Upper lobe of left lung (tissue), 6 donors: ENCODE measurements at regions not wholly inside any gene's neighbourhood (a gene's known extent, or its start where the extent isn't known, plus 50 kb on each side); places are given as distances from the start of the nearest gene placed in this dataset.

Experiments used
- ATAC-seq, 2 donors: fragments of 200-7000 bp; cut with Tn5 transposase; one replicate each; pipeline ENCODE4 v1.9.1; 2022; ENCODE audit warnings: mild to moderate bottlenecking in 2 of 2, moderate library complexity in 2 of 2; ENCODE audit not compliant: low FRiP score in 2 of 2
- DNase-seq, 2 donors: peaks; one replicate each; pipeline ENCODE4 v3.0.0-alpha.2; 2019 to 2020
- H3K27ac ChIP-seq, 4 donors: fragments of 200-600 bp; sonication (generic); one replicate each; pipeline ENCODE4 v1.5.1; 2016 to 2019
- H3K27me3 ChIP-seq, 4 donors: fragments of 200-600 bp; sonication (generic); one replicate each; pipeline ENCODE4 v1.5.1; 2017 to 2019
- H3K36me3 ChIP-seq, 4 donors: fragments of 200-600 bp; sonication (generic); one replicate each; pipeline ENCODE4 v1.5.1; 2016 to 2019
- H3K4me1 ChIP-seq, 4 donors: fragments of 200-600 bp; sonication (generic); one replicate each; pipeline ENCODE4 v1.5.1; 2018 to 2019
- H3K4me3 ChIP-seq, 4 donors: fragments of 200-600 bp; sonication (generic); one replicate each; pipeline ENCODE4 v1.5.1; 2017 to 2019; ENCODE audit warnings: mild to moderate bottlenecking in 2 of 4, moderate library complexity in 1 of 4
- H3K9me3 ChIP-seq, 4 donors: fragments of 200-600 bp; sonication (generic); one replicate each; pipeline ENCODE4 v1.5.1; 2018 to 2019
- EP300 ChIP-seq, 4 donors: sonication (generic); formaldehyde crosslinking; IDR thresholded peaks; one replicate each; pipeline ENCODE4 v1.5.1; 2017; ENCODE audit warnings: antibody characterized with exemption in 4 of 4, control low read depth in 2 of 4
- POLR2A ChIP-seq, 4 donors: fragments of 450-650 bp; IDR thresholded peaks; one replicate each; pipeline ENCODE4 v1.5.1; 2016 to 2017; ENCODE audit warnings: antibody characterized with exemption in 4 of 4, mild to moderate bottlenecking in 2 of 4
- POLR2AphosphoS5 ChIP-seq, 2 donors: sonication (generic); formaldehyde crosslinking; IDR thresholded peaks; one replicate each; pipeline ENCODE4 v1.5.1; 2017; ENCODE audit warnings: antibody characterized with exemption in 2 of 2
- WGBS, 2 donors: methylation state at CpG; one replicate each; pipeline ENCODE4 v1.1.5; 2017 to 2018; 5-methylcytosine and 5-hydroxymethylcytosine counted together
- TF ChIP-seq, protein P1 (sequence below), 6 experiments: fragments of 450-650 bp in 4 of 6; fragments of 200-600 bp in 2 of 6; sonication (generic) in 2 of 6; IDR thresholded peaks; one replicate each; pipeline ENCODE4 v1.5.1; 2016 to 2019; ENCODE audit warnings: antibody characterized with exemption in 6 of 6
- donor health status: DM: no; HTN: no; CAD: no; lungs with moderate emphysema.
- donor health status: DM: no; HTN: yes; CAD: no; lungs with severe emphysema.

- DNase-seq: no peak
- ATAC-seq: no peak
- no peak overlapping the region for H3K27ac ChIP-seq
Measured at GRCh38 chr12:93247313-93247991, 130.3 kb upstream of the NUDT4 start.

DNA sequence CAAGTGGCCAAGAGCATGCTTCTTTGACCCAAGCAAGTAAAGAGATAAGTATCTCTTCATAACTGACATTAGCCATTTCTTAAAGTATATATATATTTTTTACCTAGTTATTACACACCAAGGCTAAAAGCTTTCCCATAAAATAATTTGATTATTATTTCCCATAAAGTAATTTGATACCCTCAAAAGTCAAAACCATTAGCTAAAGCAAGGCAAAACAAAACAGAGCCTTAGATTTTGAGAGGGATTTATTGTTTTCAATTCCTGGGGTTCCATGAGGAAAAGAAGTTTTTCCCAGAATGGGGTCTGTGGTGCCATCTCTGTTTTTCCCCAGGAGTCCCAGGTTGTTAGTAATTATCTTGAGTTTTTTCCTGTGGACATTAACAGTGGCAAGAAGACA, 125.5 kb upstream of the NUDT4 start:
- DNase-seq (no peak), ATAC-seq (no peak)
- no peaks in the 10 kb centered on the region for H3K4me1 ChIP-seq
- H3K27ac ChIP-seq: no peak overlapping the region
- no peak overlapping the region for H3K4me3 ChIP-seq
- H3K9me3 ChIP-seq: peaks cover 5 to 11% (median 7%) of the 10 kb centered on the region in 4 donors
- H3K27me3 ChIP-seq: no peaks in the 10 kb centered on the region
- TF ChIP-seq, protein P1, sequence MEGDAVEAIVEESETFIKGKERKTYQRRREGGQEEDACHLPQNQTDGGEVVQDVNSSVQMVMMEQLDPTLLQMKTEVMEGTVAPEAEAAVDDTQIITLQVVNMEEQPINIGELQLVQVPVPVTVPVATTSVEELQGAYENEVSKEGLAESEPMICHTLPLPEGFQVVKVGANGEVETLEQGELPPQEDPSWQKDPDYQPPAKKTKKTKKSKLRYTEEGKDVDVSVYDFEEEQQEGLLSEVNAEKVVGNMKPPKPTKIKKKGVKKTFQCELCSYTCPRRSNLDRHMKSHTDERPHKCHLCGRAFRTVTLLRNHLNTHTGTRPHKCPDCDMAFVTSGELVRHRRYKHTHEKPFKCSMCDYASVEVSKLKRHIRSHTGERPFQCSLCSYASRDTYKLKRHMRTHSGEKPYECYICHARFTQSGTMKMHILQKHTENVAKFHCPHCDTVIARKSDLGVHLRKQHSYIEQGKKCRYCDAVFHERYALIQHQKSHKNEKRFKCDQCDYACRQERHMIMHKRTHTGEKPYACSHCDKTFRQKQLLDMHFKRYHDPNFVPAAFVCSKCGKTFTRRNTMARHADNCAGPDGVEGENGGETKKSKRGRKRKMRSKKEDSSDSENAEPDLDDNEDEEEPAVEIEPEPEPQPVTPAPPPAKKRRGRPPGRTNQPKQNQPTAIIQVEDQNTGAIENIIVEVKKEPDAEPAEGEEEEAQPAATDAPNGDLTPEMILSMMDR (IDR thresholded peaks at IDR 0.05): no peak
- H3K36me3 ChIP-seq: no peaks in the 10 kb centered on the region

More at GRCh38 chr12:93247313-93247991, 130.3 kb upstream of the NUDT4 start:
- TF ChIP-seq EP300 (IDR thresholded peaks at IDR 0.05) (no peak), POLR2AphosphoS5 (IDR thresholded peaks at IDR 0.05) (no peak), POLR2A (IDR thresholded peaks at IDR 0.05) (no peak)
- TF ChIP-seq, protein P1 (IDR thresholded peaks at IDR 0.05): no peak
- Histone ChIP-seq H3K27me3 (no peaks in the 10 kb centered on the region), H3K4me1 (peaks cover 7 to 17% (median 10%) of the 10 kb centered on the region in 4 donors), H3K4me3 (no peak overlapping the region), H3K36me3 (no peaks in the 10 kb centered on the region), H3K9me3 (no peaks in the 10 kb centered on the region)
- 68 to 77% methylated on average over 6 of the region's 6 CpGs for WGBS, 2 donors

DNA sequence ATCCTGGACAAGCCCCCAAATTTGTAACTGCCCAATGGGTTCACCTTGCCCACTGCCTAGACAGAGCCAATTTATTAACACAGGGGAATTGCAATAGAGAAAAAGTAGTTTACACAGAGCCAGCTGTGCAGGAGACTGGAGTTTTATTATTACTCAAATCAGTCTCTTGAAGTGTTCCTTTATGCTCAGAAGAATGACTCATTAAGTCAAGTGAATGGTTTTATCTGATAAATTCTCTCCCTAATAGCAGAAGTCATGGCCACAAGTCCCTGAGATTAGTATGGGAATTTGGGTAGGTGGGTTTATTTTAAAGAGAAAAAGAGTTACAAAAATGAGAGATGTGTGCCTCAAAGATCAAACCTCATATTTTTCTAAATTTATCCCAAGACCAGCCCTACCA, 122.8 kb upstream of the NUDT4 start:
- Histone ChIP-seq H3K27me3 (no peaks in the 10 kb centered on the region), H3K36me3 (no peaks in the 10 kb centered on the region), H3K4me1 (no peaks in the 10 kb centered on the region), H3K4me3 (no peak overlapping the region), H3K27ac (no peak overlapping the region), H3K9me3 (peaks cover 5 to 11% (median 7%) of the 10 kb centered on the region in 4 donors)
- TF ChIP-seq POLR2AphosphoS5 (IDR thresholded peaks at IDR 0.05) (no peak), POLR2A (IDR thresholded peaks at IDR 0.05) (no peak), EP300 (IDR thresholded peaks at IDR 0.05) (no peak)
- TF ChIP-seq, protein P1 (IDR thresholded peaks at IDR 0.05): no peak
- ATAC-seq (no peak), DNase-seq (no peak)

GRCh38 chr12:93256256-93256969, 121.3 kb upstream of the NUDT4 start:
- TF ChIP-seq, protein P1 (IDR thresholded peaks at IDR 0.05): no peak
- TF ChIP-seq POLR2A (IDR thresholded peaks at IDR 0.05) (no peak), EP300 (IDR thresholded peaks at IDR 0.05) (no peak), POLR2AphosphoS5 (IDR thresholded peaks at IDR 0.05) (no peak)
- Histone ChIP-seq H3K27me3 (no peaks in the 10 kb centered on the region), H3K9me3 (peaks cover 5 to 11% (median 7%) of the 10 kb centered on the region in 4 donors), H3K4me1 (no peaks in the 10 kb centered on the region), H3K36me3 (no peaks in the 10 kb centered on the region), H3K27ac (no peak overlapping the region), H3K4me3 (no peak overlapping the region)
- no peak for ATAC-seq
- no peak for DNase-seq
- 87 to 93% methylated on average over 2 of the region's 2 CpGs for WGBS, 2 donors
